ENCODE measurements at regions not wholly inside any gene's neighbourhood (a gene's known extent, or its start where the extent isn't known, plus 50 kb on each side); places are given as distances from the start of the nearest gene placed in this dataset.

- Histone ChIP-seq H4K20me1 (ENCODE audit: low read depth) (no peaks in the 10 kb centered on the region), H3K79me2 (ENCODE audit: low read depth) (no peaks in the 10 kb centered on the region), H3K4me3 (no peak overlapping the region), H3F3A (ENCODE audit: low read depth) (no peaks in the 10 kb centered on the region), H3K27ac (no peak overlapping the region), H3K36me3 (no peaks in the 10 kb centered on the region), H3K9ac (no peak overlapping the region), H2AFZ (replicated peaks) (no peak overlapping the region), H3K9me3 (ENCODE audit: low read depth) (no peaks in the 10 kb centered on the region), H3K4me1 (no peaks in the 10 kb centered on the region), H3K4me2 (no peak overlapping the region), H3K27me3 (no peaks in the 10 kb centered on the region)
- H3K4me1 Mint-ChIP-seq: no peaks in the 10 kb centered on the region
- H3K27me3 Mint-ChIP-seq (ENCODE audit: insufficient read depth, low read depth): peaks cover 5% of the 10 kb centered on the region
- H3K36me3 Mint-ChIP-seq: no peaks in the 10 kb centered on the region
- no peak for DNase-seq (ENCODE audit: low spot score)
- no peak for TF ChIP-seq EZH2phosphoT487 (IDR thresholded peaks at IDR 0.05)
- TF ChIP-seq, protein P1, sequence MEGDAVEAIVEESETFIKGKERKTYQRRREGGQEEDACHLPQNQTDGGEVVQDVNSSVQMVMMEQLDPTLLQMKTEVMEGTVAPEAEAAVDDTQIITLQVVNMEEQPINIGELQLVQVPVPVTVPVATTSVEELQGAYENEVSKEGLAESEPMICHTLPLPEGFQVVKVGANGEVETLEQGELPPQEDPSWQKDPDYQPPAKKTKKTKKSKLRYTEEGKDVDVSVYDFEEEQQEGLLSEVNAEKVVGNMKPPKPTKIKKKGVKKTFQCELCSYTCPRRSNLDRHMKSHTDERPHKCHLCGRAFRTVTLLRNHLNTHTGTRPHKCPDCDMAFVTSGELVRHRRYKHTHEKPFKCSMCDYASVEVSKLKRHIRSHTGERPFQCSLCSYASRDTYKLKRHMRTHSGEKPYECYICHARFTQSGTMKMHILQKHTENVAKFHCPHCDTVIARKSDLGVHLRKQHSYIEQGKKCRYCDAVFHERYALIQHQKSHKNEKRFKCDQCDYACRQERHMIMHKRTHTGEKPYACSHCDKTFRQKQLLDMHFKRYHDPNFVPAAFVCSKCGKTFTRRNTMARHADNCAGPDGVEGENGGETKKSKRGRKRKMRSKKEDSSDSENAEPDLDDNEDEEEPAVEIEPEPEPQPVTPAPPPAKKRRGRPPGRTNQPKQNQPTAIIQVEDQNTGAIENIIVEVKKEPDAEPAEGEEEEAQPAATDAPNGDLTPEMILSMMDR (IDR thresholded peaks at IDR 0.05): no peak
- TF ChIP-seq EZH2 (IDR thresholded peaks at IDR 0.05): no peak
- H3K4me3 Mint-ChIP-seq: no peak overlapping the region
- no peak overlapping the region for H3K27ac Mint-ChIP-seq
- H3K9me3 Mint-ChIP-seq: peaks cover 3% of the 10 kb centered on the region
Measured at GRCh38 chr22:34395370-34395769, 475.1 kb upstream of the LARGE1 start.

DNA sequence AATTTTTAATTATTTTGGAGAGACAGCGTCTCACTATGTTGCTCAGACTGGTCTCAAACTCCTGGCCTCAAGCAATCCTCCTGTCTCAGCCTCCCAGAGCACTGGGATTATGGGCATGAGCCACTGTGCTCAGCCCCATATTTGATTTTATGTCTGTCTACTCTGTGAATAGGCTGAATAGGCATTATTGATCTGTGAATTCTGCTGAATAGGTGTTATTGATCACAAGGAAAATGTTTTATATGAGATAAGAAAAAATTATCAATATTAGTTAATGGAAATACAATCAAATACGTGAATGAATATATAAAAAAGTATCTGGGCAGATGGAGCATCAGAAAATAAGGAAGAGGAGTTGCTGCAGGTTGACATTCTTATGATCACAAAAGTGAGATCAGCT, 483.4 kb upstream of the LARGE1 start:
- H3K36me3 ChIP-seq: no peaks in the 10 kb centered on the region
- H3K4me2 ChIP-seq: no peak overlapping the region
- H3K4me3 ChIP-seq: no peak overlapping the region
- H2AFZ ChIP-seq (replicated peaks): no peak overlapping the region
- H3K9ac ChIP-seq: no peak overlapping the region
- no peaks in the 10 kb centered on the region for H3K79me2 ChIP-seq (ENCODE audit: low read depth)
- no peak overlapping the region for H3K27ac Mint-ChIP-seq
- H3K4me1 Mint-ChIP-seq: no peaks in the 10 kb centered on the region
- H3K27me3 Mint-ChIP-seq (ENCODE audit: insufficient read depth, low read depth): peaks cover 2% of the 10 kb centered on the region
- no peak for DNase-seq (ENCODE audit: low spot score)
- H3K4me3 Mint-ChIP-seq: no peak overlapping the region
- no peak for TF ChIP-seq EZH2 (IDR thresholded peaks at IDR 0.05)
- TF ChIP-seq EZH2phosphoT487 (IDR thresholded peaks at IDR 0.05): no peak
- TF ChIP-seq, protein P1 (IDR thresholded peaks at IDR 0.05): no peak
- no peaks in the 10 kb centered on the region for H3K27me3 ChIP-seq
- H3F3A ChIP-seq (ENCODE audit: low read depth): no peaks in the 10 kb centered on the region
- H3K4me1 ChIP-seq: no peaks in the 10 kb centered on the region
- H3K27ac ChIP-seq: no peak overlapping the region
- H3K36me3 Mint-ChIP-seq: no peaks in the 10 kb centered on the region
- no peaks in the 10 kb centered on the region for H4K20me1 ChIP-seq (ENCODE audit: low read depth)
- H3K9me3 ChIP-seq (ENCODE audit: low read depth): no peaks in the 10 kb centered on the region
- no peaks in the 10 kb centered on the region for H3K9me3 Mint-ChIP-seq

DNA sequence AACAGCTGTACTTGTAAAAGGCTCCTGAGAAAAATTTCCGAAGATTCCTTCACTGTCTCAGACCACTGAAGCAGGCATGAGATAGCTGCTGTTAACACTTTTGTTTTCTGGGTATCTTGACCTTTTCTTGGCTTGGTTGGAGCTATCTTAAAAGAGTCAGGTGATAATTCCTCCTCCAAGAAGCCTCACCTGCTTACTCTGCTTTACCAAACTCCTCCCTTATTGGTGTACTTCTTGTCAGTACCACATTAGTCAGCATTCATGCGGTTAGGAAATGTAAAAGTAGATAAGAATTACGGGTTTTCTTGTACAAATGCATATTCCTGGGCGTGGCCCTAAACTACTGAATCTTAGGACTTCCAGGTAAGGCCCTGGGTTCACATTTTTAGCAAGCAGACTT, 489.8 kb upstream of the LARGE1 start:
- Histone ChIP-seq H3K9ac (no peak overlapping the region), H3K79me2 (ENCODE audit: low read depth) (no peaks in the 10 kb centered on the region), H3K36me3 (no peaks in the 10 kb centered on the region), H3K27ac (no peak overlapping the region), H3F3A (ENCODE audit: low read depth) (no peaks in the 10 kb centered on the region), H4K20me1 (ENCODE audit: low read depth) (peaks cover 2% of the 10 kb centered on the region), H2AFZ (replicated peaks) (no peak overlapping the region), H3K27me3 (no peaks in the 10 kb centered on the region), H3K4me1 (no peaks in the 10 kb centered on the region), H3K4me2 (no peak overlapping the region), H3K4me3 (no peak overlapping the region), H3K9me3 (ENCODE audit: low read depth) (no peaks in the 10 kb centered on the region)
- Mint-ChIP-seq H3K36me3 (no peaks in the 10 kb centered on the region), H3K27me3 (ENCODE audit: insufficient read depth, low read depth) (peaks cover 2% of the 10 kb centered on the region), H3K27ac (no peak overlapping the region), H3K9me3 (no peaks in the 10 kb centered on the region), H3K4me3 (no peak overlapping the region), H3K4me1 (no peaks in the 10 kb centered on the region)
- TF ChIP-seq EZH2phosphoT487 (IDR thresholded peaks at IDR 0.05) (no peak), EZH2 (IDR thresholded peaks at IDR 0.05) (no peak)
- TF ChIP-seq, protein P1 (IDR thresholded peaks at IDR 0.05): no peak
- no peak for DNase-seq (ENCODE audit: low spot score)
